COLO668 (cell line): ENCODE measurements at regions not wholly inside any gene's neighbourhood (a gene's known extent, or its start where the extent isn't known, plus 50 kb on each side); places are given as distances from the start of the nearest gene placed in this dataset.

Source experiments
- DNase-seq: peaks from one replicate; lab custom pipeline; 2025; ENCODE audit not compliant: unreplicated experiment; lab: John Stamatoyannopoulos, UW

GRCh38 chr7:8378349-8379019, 54.9 kb upstream of the NXPH1 start:
- DNase-seq = no peak

GRCh38 chr7:8379264-8379663, 54.1 kb upstream of the NXPH1 start:
- peak; percentile 92 for DNase-seq

- DNase-seq = no peak
Observed at GRCh38 chr7:8380130-8380529, 53.3 kb upstream of the NXPH1 start.

GRCh38 chr7:8382004-8382730, 51.2 kb upstream of the NXPH1 start:
- DNase-seq = no peak
